ENCODE measurements at regions not wholly inside any gene's neighbourhood (a gene's known extent, or its start where the extent isn't known, plus 50 kb on each side); places are given as distances from the start of the nearest gene placed in this dataset.
"Not testable (repeated sequence)": the region's sequence is repeated elsewhere in the genome, so short reads cannot be mapped to it uniquely, and the experiment has no call there.

DNA sequence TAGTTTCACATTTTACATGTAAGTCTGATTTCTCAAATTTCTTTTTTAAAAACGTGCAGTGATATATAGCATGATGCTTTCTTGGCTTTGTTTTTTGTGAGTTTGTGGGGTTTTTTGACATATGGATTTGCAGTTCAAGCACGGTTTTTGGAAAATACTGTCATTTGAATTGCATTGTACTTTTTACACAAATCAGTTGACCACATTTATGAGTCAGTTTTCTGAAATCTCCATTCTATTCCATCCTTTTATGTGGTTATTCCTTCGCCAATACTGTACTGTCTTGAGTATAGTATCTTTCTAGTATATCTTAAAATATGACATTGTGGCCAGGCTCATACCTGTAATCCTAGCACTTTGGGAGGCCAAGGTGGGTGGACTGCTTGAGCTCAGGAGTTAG lies 890.0 kb upstream of the CITED2 start:
- no peak for DNase-seq (ENCODE audit: low read depth)
- no peak for TF ChIP-seq CTCF (IDR thresholded peaks at IDR 0.05; ENCODE audit: insufficient read depth, low read depth, low read length, missing control alignments)

DNA sequence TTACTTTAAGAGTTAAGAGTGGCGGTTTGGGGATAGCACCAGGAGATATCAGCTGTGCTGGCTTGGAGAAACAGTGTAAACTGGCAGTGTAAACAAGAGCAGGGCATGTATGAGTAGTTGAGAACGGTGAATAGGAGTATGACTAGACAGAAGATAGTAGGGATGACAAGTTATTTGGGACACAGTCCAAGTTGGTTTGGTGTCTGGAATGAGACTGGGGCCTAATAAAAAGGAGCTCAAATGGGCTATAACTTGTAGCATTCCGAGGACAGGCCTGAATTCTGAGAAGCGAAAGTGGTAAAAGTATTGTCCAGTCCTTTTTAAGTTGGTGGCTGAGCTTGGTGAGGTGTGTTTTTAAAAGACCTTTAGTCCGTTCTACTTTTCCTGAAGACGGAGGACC lies 883.9 kb upstream of the CITED2 start:
- DNase-seq (ENCODE audit: low read depth): not testable (repeated sequence)

More for the DNA sequence above, 890.0 kb upstream of the CITED2 start:
- no peak overlapping the region for H3K4me3 ChIP-seq (ENCODE audit: low read depth, low read length)

GRCh38 chr6:140256248-140256647 lies 881.8 kb upstream of the CITED2 start:
- no peak for DNase-seq (ENCODE audit: low read depth)

More for the DNA sequence above, 883.9 kb upstream of the CITED2 start:
- H3K4me3 ChIP-seq (ENCODE audit: low read depth, low read length): not testable (repeated sequence)

GRCh38 chr6:140253096-140253495 lies 878.6 kb upstream of the CITED2 start:
- no peak for DNase-seq (ENCODE audit: low read depth)
- TF ChIP-seq CTCF (IDR thresholded peaks at IDR 0.05; ENCODE audit: insufficient read depth, low read depth, low read length, missing control alignments): no peak
- H3K4me3 ChIP-seq (ENCODE audit: low read depth, low read length): no peak overlapping the region

More at GRCh38 chr6:140256248-140256647, 881.8 kb upstream of the CITED2 start:
- TF ChIP-seq CTCF (IDR thresholded peaks at IDR 0.05; ENCODE audit: insufficient read depth, low read depth, low read length, missing control alignments): no peak
- H3K4me3 ChIP-seq (ENCODE audit: low read depth, low read length): no peak overlapping the region

DNA sequence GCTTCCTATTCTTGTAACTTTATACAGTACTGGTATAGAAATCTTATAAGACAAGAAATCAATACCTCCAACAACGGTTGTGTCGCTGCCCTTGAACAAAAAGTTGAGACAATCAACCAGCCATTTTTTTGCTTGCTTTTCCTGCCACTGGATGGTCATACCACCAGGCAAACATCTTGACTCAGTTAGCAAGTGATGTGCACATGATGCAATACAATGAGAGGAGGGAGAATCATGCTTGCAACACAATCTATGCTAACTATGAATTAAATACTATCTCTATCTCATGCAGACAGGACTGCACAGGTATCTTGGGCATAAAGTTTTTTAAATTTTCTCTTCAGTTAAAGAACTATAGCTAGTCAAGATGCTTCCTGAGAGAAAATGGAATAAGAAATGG lies 877.7 kb upstream of the CITED2 start:
- no peak for TF ChIP-seq CTCF (IDR thresholded peaks at IDR 0.05; ENCODE audit: insufficient read depth, low read depth, low read length, missing control alignments)
- DNase-seq (ENCODE audit: low read depth): no peak
- H3K4me3 ChIP-seq (ENCODE audit: low read depth, low read length): no peak overlapping the region

DNA sequence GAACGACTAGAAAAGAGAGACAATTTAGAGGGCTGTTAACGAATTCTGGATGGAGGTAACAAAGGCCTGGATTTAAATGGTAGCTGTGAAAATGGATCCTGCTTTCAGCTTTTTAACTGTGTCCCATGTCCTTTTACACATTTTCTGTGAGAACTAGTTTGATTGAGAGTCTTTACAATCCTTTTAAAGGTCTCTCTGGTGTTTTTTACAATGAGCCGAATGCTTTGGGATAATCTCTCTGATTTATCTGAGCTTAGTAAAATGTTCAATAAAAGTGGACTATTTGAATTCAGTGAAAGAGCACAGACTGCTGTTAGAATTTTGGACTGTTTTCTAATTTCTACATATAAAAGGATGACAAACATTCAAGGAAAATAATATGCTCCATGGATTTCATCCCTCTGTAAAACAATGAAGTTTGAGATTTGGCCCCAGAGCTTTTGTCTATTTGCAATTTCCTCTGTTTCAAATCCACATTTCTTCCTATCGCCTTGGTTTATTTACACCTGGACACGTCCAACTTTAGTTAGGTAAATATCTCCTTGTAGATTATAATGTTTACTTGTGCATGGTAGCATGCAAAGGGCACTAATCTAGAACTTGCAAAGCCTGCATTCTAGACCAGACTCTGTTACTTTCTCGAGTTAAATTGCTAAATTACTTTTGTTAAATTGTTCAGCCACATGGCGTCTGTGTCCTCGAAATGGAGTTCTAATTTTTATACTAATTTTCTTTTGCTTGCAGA lies 871.0 kb upstream of the CITED2 start:
- H3K4me3 ChIP-seq (ENCODE audit: low read depth, low read length): no peak overlapping the region
- no peak for DNase-seq (ENCODE audit: low read depth)
- TF ChIP-seq CTCF (IDR thresholded peaks at IDR 0.05; ENCODE audit: insufficient read depth, low read depth, low read length, missing control alignments): no peak

GRCh38 chr6:140237251-140237650 lies 862.8 kb upstream of the CITED2 start:
- H3K4me3 ChIP-seq (ENCODE audit: low read depth, low read length): no peak overlapping the region
- TF ChIP-seq CTCF (IDR thresholded peaks at IDR 0.05; ENCODE audit: insufficient read depth, low read depth, low read length, missing control alignments): no peak
- DNase-seq (ENCODE audit: low read depth): no peak

All from GM12865 (cell line).